ENCODE measurements at regions not wholly inside any gene's neighbourhood (a gene's known extent, or its start where the extent isn't known, plus 50 kb on each side); places are given as distances from the start of the nearest gene placed in this dataset.

GRCh38 chr1:30318864-30319718 lies 404.3 kb downstream of the MATN1 start:
- TF ChIP-seq CSDC2 (CRISPR knock-in tag; IDR thresholded peaks at IDR 0.05) (no peak), TSHZ2 (CRISPR knock-in tag; IDR thresholded peaks at IDR 0.05) (no peak), ZNF565 (CRISPR knock-in tag; conservative IDR thresholded peaks at IDR 0.05; ENCODE audit: low read depth) (no peak), ISL1 (CRISPR knock-in tag; IDR thresholded peaks at IDR 0.05) (no peak), PPARA (CRISPR knock-in tag; IDR thresholded peaks at IDR 0.05; ENCODE audit: borderline replicate concordance) (no peak), RARB (CRISPR knock-in tag; IDR thresholded peaks at IDR 0.05) (no peak), ZC3H10 (CRISPR knock-in tag; IDR thresholded peaks at IDR 0.05) (no peak), ESRRG (CRISPR knock-in tag; IDR thresholded peaks at IDR 0.05) (no peak), ZNF70 (CRISPR knock-in tag; IDR thresholded peaks at IDR 0.05) (no peak), POU6F1 (CRISPR knock-in tag; IDR thresholded peaks at IDR 0.05; ENCODE audit: borderline replicate concordance, low read depth) (no peak), CSRNP3 (CRISPR knock-in tag; IDR thresholded peaks at IDR 0.05) (no peak), GLIS3 (CRISPR knock-in tag; IDR thresholded peaks at IDR 0.05) (no peak), PATZ1 (CRISPR knock-in tag; IDR thresholded peaks at IDR 0.05; ENCODE audit: borderline replicate concordance) (no peak), ARNTL (CRISPR knock-in tag; IDR thresholded peaks at IDR 0.05; ENCODE audit: borderline replicate concordance, low read depth) (no peak), SNAI2 (CRISPR knock-in tag; IDR thresholded peaks at IDR 0.05) (no peak), BACH2 (CRISPR knock-in tag; IDR thresholded peaks at IDR 0.05; ENCODE audit: borderline replicate concordance) (no peak)
- ATAC-seq = no peak

- ATAC-seq = no peak
- TF ChIP-seq ESRRG (CRISPR knock-in tag; IDR thresholded peaks at IDR 0.05) = no peak
- TF ChIP-seq ZFP3 (CRISPR knock-in tag; IDR thresholded peaks at IDR 0.05) = no peak
- no peak for TF ChIP-seq BACH2 (CRISPR knock-in tag; IDR thresholded peaks at IDR 0.05; ENCODE audit: borderline replicate concordance)
- TF ChIP-seq RARB (CRISPR knock-in tag; IDR thresholded peaks at IDR 0.05) = no peak
- no peak for TF ChIP-seq ZNF565 (CRISPR knock-in tag; conservative IDR thresholded peaks at IDR 0.05; ENCODE audit: low read depth)
- no peak for TF ChIP-seq CSRNP3 (CRISPR knock-in tag; IDR thresholded peaks at IDR 0.05)
- no peak for TF ChIP-seq PPARA (CRISPR knock-in tag; IDR thresholded peaks at IDR 0.05; ENCODE audit: borderline replicate concordance)
- TF ChIP-seq SNAI2 (CRISPR knock-in tag; IDR thresholded peaks at IDR 0.05) = no peak
- no peak for TF ChIP-seq ISL1 (CRISPR knock-in tag; IDR thresholded peaks at IDR 0.05)
- no peak for TF ChIP-seq TSHZ2 (CRISPR knock-in tag; IDR thresholded peaks at IDR 0.05)
- TF ChIP-seq TOX (CRISPR knock-in tag; IDR thresholded peaks at IDR 0.05; ENCODE audit: borderline replicate concordance) = no peak
- TF ChIP-seq POU6F1 (CRISPR knock-in tag; IDR thresholded peaks at IDR 0.05; ENCODE audit: borderline replicate concordance, low read depth) = no peak
- no peak for TF ChIP-seq GLIS3 (CRISPR knock-in tag; IDR thresholded peaks at IDR 0.05)
- no peak for TF ChIP-seq ARNTL (CRISPR knock-in tag; IDR thresholded peaks at IDR 0.05; ENCODE audit: borderline replicate concordance, low read depth)
- TF ChIP-seq ZNF70 (CRISPR knock-in tag; IDR thresholded peaks at IDR 0.05) = no peak
Measured at GRCh38 chr1:30318413-30318812, 405.0 kb downstream of the MATN1 start.
